Activated naive CD4-positive, alpha-beta T cell treated with anti-CD3 and anti-CD28 coated beads, Interleukin-2, amount 50 U/mL, for 24 hours (primary cell): ENCODE measurements at regions not wholly inside any gene's neighbourhood (a gene's known extent, or its start where the extent isn't known, plus 50 kb on each side); places are given as distances from the start of the nearest gene placed in this dataset.
"Not testable (repeated sequence)": the region's sequence is repeated elsewhere in the genome, so short reads cannot be mapped to it uniquely, and the experiment has no call there.

Experiments
- H3K27ac Mint-ChIP-seq: one replicate; pipeline ENCODE4 v1.8.0; 2021; ENCODE audit warnings: mild to moderate bottlenecking, mixed read lengths
- H3K27me3 Mint-ChIP-seq: one replicate; pipeline ENCODE4 v1.8.0; 2021; ENCODE audit warnings: mixed read lengths
- H3K36me3 Mint-ChIP-seq: one replicate; pipeline ENCODE4 v1.8.0; 2021; ENCODE audit warnings: mixed read lengths
- H3K4me1 Mint-ChIP-seq: one replicate; pipeline ENCODE4 v1.8.0; 2021; ENCODE audit warnings: mixed read lengths
- H3K4me3 Mint-ChIP-seq: one replicate; pipeline ENCODE4 v1.8.0; 2021; ENCODE audit warnings: mild to moderate bottlenecking, mixed read lengths
- H3K9me3 Mint-ChIP-seq: one replicate; pipeline ENCODE4 v1.8.0; 2021; ENCODE audit warnings: mixed read lengths

DNA sequence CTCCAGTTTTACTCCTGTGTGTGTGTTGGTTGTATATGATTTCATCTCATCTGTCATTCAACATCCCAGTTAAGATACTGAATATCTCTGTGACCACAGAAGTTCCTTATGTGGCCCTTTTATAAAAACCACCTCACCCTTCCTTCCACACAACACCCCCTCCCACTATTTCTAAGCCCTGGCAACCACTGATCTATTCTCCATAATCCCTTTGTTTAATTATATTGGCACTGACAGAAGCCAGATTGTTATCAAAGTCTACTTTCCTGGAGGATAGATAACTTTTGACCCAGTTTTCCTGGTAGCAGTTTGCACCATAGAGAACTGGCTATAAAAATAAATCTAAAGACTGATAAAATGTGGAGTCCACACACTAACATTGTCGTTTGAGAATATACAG is 902.8 kb downstream of the SLC16A7 start:
- Mint-ChIP-seq H3K4me3 (no peak overlapping the region), H3K27ac (no peak overlapping the region), H3K4me1 (no peaks in the 10 kb centered on the region), H3K27me3 (no peaks in the 10 kb centered on the region), H3K9me3 (peaks cover 17% of the 10 kb centered on the region), H3K36me3 (no peaks in the 10 kb centered on the region)

DNA sequence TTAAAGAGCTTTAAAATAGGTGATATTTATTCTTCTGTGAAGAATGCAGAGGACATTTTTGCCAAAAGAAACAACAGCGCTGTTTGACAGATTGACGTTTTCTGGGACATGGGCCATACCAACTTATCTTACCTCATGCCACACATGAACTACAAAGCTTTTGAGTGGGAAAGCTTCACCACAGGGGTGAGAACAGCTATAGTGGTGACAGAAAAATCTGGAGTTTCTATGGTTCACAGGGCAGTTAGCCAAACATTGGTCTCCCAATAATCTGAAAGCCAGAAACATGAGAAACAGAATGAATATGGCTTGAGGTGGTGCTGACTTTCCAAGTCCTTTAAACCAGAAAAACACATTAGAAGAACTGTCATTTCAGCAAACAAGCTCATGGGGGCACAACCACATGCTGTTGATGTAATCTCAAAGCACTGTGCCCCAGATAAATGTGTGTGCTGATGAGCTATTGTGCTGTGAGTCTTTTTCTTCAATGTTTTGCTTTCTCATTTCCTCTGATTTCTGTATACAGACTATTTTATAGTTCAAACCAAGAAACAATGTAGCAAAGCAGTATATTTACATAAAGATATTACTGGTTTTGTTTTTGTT is 905.4 kb downstream of the SLC16A7 start:
- Mint-ChIP-seq H3K9me3 (peaks cover 5% of the 10 kb centered on the region), H3K4me1 (no peaks in the 10 kb centered on the region), H3K27me3 (no peaks in the 10 kb centered on the region), H3K36me3 (no peaks in the 10 kb centered on the region), H3K4me3 (no peak overlapping the region), H3K27ac (no peak overlapping the region)

DNA sequence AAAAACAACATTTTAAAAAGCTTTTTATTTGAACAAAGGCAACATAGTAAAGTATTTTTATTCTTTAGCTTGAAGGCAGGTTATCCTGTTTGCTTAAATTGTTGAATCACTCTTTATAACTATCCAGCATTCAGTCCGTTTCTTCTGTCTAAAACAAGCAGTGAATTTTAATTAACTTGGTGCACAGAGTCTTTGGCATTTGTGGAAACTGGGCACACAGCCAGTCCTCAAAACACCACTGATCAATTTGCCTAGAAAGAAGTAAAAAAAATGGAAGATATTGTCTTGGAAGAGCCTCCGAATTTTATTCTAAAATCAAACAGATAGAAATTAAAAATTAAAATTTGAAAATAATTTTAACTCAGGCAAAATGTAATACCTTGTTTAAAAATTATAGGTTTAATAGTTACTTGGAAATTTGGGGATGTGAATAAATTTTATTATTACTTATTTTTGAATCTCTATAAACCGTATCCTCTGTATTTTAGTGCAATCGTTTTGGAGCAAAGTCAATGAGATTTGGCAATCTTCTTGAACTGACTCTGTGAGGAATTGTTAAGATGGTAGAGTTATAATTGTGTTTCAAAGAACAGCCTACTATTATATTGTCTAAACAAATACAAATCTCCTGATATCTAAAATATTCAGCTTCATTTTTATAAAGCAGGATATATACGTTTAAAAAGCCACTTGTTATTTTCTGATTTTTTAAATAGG is 927.0 kb downstream of the SLC16A7 start:
- Mint-ChIP-seq H3K27me3 (no peaks in the 10 kb centered on the region), H3K9me3 (peaks cover 4% of the 10 kb centered on the region), H3K4me1 (no peaks in the 10 kb centered on the region), H3K36me3 (no peaks in the 10 kb centered on the region), H3K4me3 (no peak overlapping the region), H3K27ac (no peak overlapping the region)

DNA sequence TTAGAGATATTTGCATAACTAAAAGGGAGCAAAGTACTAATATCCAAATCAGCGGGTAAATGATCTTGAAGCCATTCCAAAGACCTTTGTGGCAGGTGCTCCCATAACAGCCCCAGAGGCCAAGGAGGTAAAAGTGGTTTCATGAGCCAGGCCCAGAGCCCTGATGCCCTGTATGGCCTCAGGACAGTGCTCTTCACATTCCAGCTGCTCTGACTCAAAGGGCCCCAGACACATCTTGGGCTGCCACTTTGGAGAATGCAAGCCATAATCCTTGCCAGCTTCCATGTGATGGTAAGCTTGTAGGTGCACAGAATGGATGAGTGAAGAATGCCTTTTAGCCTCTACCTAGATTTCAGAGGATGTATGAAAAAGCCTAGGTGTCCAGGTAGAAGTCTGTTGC is 933.4 kb downstream of the SLC16A7 start:
- Mint-ChIP-seq H3K4me1 (no peaks in the 10 kb centered on the region), H3K27me3 (no peaks in the 10 kb centered on the region), H3K4me3 (no peak overlapping the region), H3K36me3 (no peaks in the 10 kb centered on the region), H3K9me3 (peaks cover 4% of the 10 kb centered on the region), H3K27ac (no peak overlapping the region)

DNA sequence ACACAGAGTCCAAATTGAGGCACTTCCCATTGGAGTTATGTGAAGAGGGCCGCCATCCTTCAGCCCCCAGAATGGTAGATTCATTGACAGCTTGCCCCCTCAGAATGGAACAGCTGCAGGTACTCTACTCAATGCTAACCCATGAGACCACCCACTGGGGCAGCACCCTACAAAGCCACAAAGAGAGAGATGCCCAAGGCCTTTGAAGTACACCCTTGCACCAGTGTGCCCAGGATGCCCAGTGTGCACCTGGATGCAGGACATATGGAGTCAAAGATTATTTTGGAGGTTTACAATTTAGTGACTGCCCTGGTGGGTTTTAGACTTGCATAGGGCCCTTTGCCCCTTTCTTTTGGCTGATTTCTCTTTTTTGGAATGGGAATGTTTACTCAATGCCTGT is 933.9 kb downstream of the SLC16A7 start:
- Mint-ChIP-seq H3K9me3 (peaks cover 4% of the 10 kb centered on the region), H3K4me1 (no peaks in the 10 kb centered on the region), H3K27ac (no peak overlapping the region), H3K27me3 (no peaks in the 10 kb centered on the region), H3K4me3 (no peak overlapping the region), H3K36me3 (no peaks in the 10 kb centered on the region)

DNA sequence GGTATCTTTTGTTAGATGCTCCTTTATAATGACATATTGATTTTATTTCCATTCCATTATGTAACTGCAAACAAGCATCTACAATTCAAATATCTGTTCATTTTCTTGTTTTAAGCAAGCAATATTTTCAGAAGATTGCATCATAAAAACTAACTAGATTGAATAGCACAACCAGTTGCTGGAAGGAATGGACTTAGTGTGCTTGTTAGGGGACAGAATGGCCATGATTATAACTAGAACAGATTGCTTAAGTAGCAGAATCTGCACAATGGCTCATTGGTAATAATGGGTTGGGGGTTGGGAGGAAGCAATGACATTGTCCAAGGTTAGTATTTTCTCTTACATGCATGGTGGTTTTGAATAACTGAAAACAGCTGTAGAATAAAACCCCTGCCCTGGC is 939.5 kb downstream of the SLC16A7 start:
- no peak overlapping the region for H3K4me3 Mint-ChIP-seq
- H3K4me1 Mint-ChIP-seq, result no peaks in the 10 kb centered on the region
- H3K36me3 Mint-ChIP-seq, result no peaks in the 10 kb centered on the region
- H3K27ac Mint-ChIP-seq, result no peak overlapping the region
- H3K9me3 Mint-ChIP-seq, result no peaks in the 10 kb centered on the region
- no peaks in the 10 kb centered on the region for H3K27me3 Mint-ChIP-seq

DNA sequence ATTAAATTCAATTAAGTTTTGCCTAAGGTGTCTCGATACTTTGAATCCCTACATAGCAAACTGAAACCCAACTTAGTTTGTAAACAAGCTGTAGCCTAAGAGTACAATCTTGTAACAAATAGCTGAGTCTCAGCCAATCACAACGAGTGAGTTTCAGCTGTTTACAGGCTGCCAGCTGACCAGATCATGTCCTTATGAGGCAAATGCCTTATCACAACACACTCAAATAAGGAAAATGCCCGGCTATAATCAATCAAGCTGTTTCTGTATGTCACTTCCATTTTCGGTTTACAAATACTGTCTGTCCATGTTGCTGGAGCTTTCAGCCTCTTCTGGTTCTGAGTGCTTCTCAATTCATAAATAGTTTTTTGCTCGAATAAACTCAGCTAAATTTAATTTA is 943.8 kb downstream of the SLC16A7 start:
- H3K27me3 Mint-ChIP-seq, result no peaks in the 10 kb centered on the region
- H3K27ac Mint-ChIP-seq, result no peak overlapping the region
- H3K4me3 Mint-ChIP-seq, result no peak overlapping the region
- no peaks in the 10 kb centered on the region for H3K4me1 Mint-ChIP-seq
- no peaks in the 10 kb centered on the region for H3K36me3 Mint-ChIP-seq
- no peaks in the 10 kb centered on the region for H3K9me3 Mint-ChIP-seq

DNA sequence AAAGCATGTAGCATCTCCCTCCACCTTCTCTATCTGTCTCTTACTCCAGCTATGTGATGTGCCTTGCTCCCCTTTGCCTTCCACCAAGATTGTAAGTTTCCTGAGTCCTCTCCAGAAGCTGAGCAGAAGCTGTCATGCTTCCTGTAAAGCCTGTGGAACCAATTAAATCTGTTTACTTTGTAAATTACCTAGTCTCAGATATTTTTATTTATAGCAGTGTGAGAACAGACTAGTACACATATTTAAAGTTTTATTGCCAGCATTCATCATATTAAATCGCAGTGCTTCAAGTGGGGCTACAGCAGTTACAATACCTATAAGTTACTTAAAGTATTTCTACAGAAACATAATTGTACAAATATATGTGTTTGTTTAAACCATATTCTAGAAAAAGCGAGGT is 973.1 kb downstream of the SLC16A7 start:
- H3K4me1 Mint-ChIP-seq, result no peaks in the 10 kb centered on the region
- no peaks in the 10 kb centered on the region for H3K27me3 Mint-ChIP-seq
- H3K4me3 Mint-ChIP-seq, result no peak overlapping the region
- H3K9me3 Mint-ChIP-seq, result peaks cover 4% of the 10 kb centered on the region
- H3K27ac Mint-ChIP-seq, result no peak overlapping the region
- H3K36me3 Mint-ChIP-seq, result no peaks in the 10 kb centered on the region

DNA sequence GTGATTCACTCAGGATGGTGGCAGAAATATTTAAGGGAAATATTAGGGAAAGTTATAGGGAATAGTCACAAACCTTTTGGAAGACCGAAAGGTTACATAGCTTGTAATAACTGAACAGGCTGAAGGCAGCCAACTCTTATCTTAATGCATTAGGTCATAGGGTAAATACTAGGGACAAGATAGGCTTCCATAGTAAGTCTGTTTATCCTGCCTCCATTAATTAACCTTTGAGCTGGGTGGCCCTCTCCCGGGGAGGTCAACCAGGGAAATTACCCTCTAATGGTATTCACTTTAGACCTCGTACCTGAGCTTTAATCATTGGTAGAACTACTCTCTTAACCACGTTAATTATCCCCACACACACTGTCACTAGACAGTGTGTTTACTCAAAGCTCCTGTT is 981.8 kb downstream of the SLC16A7 start:
- Mint-ChIP-seq H3K4me1 (no peaks in the 10 kb centered on the region), H3K27me3 (no peaks in the 10 kb centered on the region), H3K36me3 (no peaks in the 10 kb centered on the region), H3K9me3 (no peaks in the 10 kb centered on the region), H3K4me3 (no peak overlapping the region), H3K27ac (no peak overlapping the region)

DNA sequence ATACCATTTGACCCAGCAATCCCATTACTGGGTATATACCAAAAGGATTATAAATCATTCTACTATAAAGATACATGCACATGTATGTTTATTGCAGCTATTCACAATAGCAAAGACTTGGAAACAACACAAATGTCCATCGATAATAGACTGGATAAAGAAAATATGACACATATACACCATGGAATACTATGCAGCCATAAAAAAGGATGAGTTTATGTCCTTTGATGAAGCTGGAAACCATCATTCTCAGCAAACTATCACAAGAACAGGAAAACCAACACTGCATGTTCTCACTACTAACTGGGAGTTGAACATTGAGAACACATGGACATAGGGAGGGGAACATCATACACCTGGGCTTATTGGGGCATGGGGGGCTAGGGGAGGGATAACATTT is 991.8 kb downstream of the SLC16A7 start:
- H3K27me3 Mint-ChIP-seq, H3K27ac Mint-ChIP-seq, H3K36me3 Mint-ChIP-seq, H3K4me1 Mint-ChIP-seq, H3K4me3 Mint-ChIP-seq: not testable (repeated sequence)
- peaks cover 18% of the 10 kb centered on the region for H3K9me3 Mint-ChIP-seq

DNA sequence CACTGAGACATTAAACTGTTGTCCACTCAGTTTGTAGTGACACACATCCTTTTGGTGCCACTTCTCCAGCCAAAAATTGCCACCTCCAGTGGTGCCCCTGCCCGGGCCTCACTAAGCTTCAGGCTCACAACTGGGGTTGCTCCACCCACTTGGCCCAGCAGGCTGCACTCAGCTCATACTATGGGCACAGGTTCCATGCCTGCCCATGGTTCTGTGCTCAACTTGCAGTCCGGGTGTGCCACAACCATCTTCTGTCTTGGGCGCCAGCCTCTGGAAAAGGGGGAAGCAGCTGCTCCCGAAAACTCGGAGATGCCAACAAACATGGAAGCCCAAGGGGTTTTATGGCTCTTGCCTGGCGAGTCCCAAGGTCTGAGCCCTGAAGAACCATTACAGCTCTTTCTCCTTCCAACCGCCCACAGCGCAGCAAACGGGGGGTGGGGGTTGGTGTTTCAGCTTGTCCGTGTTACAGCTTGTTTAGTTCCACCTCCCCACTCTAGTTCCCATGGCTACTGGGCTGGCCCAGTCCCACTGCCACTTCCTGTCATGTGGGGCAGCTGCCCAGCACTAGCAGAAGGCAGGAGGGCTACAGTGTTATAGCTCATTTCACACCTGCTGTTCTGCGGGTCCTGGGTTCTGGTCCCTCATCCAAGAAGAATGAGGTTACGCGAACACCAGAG is 998.3 kb downstream of the SLC16A7 start:
- Mint-ChIP-seq H3K27me3 (no peaks in the 10 kb centered on the region), H3K27ac (no peak overlapping the region), H3K4me1 (no peaks in the 10 kb centered on the region), H3K9me3 (peaks cover 13% of the 10 kb centered on the region), H3K36me3 (no peaks in the 10 kb centered on the region), H3K4me3 (no peak overlapping the region)

DNA sequence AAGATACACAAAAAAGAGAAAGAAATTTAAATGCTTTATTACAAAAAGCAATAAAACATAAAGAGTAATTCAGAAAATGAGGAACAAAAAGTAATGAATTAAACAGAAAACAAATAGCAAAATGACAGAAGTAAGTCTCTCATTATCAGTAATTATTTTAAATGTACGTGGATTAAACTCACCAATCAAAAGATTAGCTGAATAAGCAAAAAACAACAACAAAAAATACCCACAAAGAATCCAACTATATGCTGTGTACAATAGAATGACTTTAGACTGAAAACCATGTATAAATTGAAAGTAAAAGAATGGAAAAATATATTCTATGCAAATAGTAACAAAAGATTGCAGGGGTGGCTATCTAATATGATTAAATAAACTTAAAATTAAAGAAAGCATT is 1006.8 kb downstream of the SLC16A7 start:
- H3K4me3 Mint-ChIP-seq, result no peak overlapping the region
- no peaks in the 10 kb centered on the region for H3K4me1 Mint-ChIP-seq
- H3K9me3 Mint-ChIP-seq, result peaks cover 12% of the 10 kb centered on the region
- H3K27me3 Mint-ChIP-seq, result no peaks in the 10 kb centered on the region
- no peak overlapping the region for H3K27ac Mint-ChIP-seq
- H3K36me3 Mint-ChIP-seq, result no peaks in the 10 kb centered on the region

DNA sequence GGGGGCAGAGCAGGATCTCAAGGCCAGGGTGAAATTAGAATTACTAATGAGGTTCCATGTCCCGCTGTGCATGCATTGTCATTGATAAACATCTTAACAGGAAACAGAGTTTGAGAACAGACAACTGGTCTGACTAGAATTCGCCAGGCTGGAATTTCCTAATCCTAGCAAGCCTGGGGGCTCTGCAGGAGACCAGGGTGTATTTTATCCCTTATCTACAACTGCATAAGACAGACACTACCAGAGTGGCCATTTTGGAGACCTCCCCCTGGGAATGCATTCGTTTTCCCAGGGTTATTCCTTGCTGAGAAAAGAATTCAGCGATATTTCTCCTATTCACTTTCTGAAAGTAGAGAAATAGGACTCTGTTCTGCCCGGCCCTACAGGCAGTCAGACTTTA is 1007.6 kb downstream of the SLC16A7 start:
- not testable (repeated sequence) for H3K27ac Mint-ChIP-seq, H3K4me3 Mint-ChIP-seq, H3K4me1 Mint-ChIP-seq, H3K36me3 Mint-ChIP-seq, H3K27me3 Mint-ChIP-seq
- H3K9me3 Mint-ChIP-seq, result peaks cover 12% of the 10 kb centered on the region

DNA sequence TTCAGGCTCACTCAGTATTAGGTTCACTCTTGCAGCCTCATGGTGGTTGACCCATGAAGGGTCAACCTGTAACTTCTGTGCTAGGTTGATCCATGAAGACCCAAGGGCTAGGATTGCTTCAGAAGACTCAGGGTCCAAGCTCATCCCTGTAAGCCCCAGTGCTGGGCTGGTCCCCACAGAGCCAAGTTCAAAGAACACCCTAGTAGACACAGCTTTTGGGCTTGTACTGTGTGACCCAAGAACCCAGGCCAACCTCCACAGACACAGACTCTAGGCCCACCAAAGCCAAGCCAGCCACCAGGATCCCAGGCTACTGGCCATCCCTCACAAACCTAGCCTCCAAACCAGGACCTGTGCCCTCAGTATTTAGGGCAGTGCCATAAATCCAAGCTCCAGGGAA is 1020.6 kb downstream of the SLC16A7 start:
- Mint-ChIP-seq H3K36me3 (no peaks in the 10 kb centered on the region), H3K4me3 (no peak overlapping the region), H3K27ac (no peak overlapping the region), H3K27me3 (no peaks in the 10 kb centered on the region), H3K9me3 (peaks cover 9% of the 10 kb centered on the region), H3K4me1 (no peaks in the 10 kb centered on the region)

DNA sequence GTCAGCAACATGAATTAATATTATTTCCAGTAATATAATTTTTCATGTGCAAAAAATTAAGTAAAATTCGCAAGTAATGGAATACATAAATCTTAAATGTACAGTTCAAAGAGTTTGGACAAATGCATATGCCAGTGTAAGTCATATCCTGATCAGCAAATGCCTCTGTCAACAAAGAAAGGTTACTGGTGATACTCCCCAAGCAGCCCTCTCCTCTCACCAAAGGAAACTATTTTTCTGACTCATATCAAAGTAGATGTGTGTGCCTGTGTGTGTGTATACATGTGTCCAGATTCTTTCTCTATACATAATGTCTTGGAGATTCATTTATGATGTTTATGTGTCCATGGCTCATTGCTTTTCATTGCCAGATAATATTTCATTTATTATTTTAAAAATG is 1035.0 kb downstream of the SLC16A7 start:
- Mint-ChIP-seq H3K27ac (no peak overlapping the region), H3K4me1 (no peaks in the 10 kb centered on the region), H3K36me3 (no peaks in the 10 kb centered on the region), H3K4me3 (no peak overlapping the region), H3K27me3 (no peaks in the 10 kb centered on the region), H3K9me3 (peaks cover 6% of the 10 kb centered on the region)

DNA sequence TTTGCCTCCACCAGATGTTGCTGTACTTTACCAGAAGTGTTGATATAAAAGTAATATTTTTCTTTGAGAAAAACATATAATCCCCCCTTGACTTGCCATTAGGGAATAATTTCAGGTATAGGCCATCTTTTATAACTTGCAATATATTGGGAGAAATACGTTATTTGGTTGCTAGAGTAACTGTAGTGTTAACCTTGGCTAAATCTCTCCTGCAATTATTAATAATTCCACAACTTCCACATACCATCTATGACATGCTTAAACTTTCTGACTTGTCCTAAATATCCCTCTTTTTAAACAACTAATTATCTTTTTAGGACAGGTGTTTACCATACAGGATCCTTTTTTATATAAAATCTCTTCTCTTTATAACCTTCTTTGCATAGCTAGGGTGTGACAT is 1048.2 kb downstream of the SLC16A7 start:
- Mint-ChIP-seq H3K4me1 (no peaks in the 10 kb centered on the region), H3K27me3 (no peaks in the 10 kb centered on the region), H3K36me3 (no peaks in the 10 kb centered on the region), H3K27ac (no peak overlapping the region), H3K9me3 (peaks cover 5% of the 10 kb centered on the region), H3K4me3 (no peak overlapping the region)
